ENCODE measurements at regions not wholly inside any gene's neighbourhood (a gene's known extent, or its start where the extent isn't known, plus 50 kb on each side); places are given as distances from the start of the nearest gene placed in this dataset.
A peak's percentile ranks its signal among the peaks of the same experiment; 100 is the strongest.
"Not testable (repeated sequence)": the region's sequence is repeated elsewhere in the genome, so short reads cannot be mapped to it uniquely, and the experiment has no call there.

- Histone ChIP-seq H3K79me2 (ENCODE audit: insufficient read depth, low read depth) (no peaks in the 10 kb centered on the region), H3K27me3 (ENCODE audit: insufficient read depth, low read depth) (no peaks in the 10 kb centered on the region), H2AFZ (ENCODE audit: low read depth) (no peak overlapping the region), H3K4me3 (IDR thresholded peaks at IDR 0.05; ENCODE audit: insufficient read depth, low read depth, low read length) (no peak overlapping the region), H3K36me3 (ENCODE audit: insufficient read depth) (no peaks in the 10 kb centered on the region), H3K9ac (no peak overlapping the region), H3K4me2 (no peak overlapping the region), H4K20me1 (ENCODE audit: insufficient read depth) (no peaks in the 10 kb centered on the region), H3K27ac (no peak overlapping the region), H3K4me1 (ENCODE audit: low read depth, poor library complexity, severe bottlenecking) (peaks cover 16% of the 10 kb centered on the region)
- TF ChIP-seq, protein P1, sequence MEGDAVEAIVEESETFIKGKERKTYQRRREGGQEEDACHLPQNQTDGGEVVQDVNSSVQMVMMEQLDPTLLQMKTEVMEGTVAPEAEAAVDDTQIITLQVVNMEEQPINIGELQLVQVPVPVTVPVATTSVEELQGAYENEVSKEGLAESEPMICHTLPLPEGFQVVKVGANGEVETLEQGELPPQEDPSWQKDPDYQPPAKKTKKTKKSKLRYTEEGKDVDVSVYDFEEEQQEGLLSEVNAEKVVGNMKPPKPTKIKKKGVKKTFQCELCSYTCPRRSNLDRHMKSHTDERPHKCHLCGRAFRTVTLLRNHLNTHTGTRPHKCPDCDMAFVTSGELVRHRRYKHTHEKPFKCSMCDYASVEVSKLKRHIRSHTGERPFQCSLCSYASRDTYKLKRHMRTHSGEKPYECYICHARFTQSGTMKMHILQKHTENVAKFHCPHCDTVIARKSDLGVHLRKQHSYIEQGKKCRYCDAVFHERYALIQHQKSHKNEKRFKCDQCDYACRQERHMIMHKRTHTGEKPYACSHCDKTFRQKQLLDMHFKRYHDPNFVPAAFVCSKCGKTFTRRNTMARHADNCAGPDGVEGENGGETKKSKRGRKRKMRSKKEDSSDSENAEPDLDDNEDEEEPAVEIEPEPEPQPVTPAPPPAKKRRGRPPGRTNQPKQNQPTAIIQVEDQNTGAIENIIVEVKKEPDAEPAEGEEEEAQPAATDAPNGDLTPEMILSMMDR (conservative IDR thresholded peaks at IDR 0.05; ENCODE audit: low read depth, low read length): no peak
These were observed 269.8 kb upstream of the TMC3 start for GRCh38 chr15:81643771-81644170.

DNA sequence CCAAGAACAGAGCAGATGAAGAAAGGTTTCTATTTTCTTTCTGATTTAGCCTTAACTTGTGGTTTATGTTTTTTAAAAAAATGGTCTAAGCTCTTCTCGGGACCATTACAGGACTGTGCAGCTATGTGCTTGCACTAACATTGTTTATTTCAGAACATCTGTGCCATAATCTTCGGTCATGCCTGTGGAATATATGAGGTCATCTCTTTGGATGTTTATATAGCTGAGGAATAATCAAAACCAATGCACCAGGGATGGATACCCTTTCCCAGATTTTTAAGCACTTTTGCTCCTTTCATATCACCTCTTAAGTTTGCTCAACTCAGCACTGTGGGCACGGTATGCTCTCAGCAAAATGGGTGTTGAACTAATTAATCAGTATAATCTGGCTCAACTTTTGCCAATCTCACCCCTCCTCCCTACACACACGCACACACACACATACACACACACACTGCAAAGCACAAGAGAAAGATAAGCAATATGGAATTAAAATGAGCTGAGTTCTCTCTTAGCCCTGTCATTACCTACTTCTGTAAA is 268.5 kb upstream of the TMC3 start:
- H3K4me2 ChIP-seq: peak overlapping the region; percentile 27; the same call in 1 of the 2 replicates
- no peaks in the 10 kb centered on the region for H4K20me1 ChIP-seq (ENCODE audit: insufficient read depth)
- H3K27me3 ChIP-seq (ENCODE audit: insufficient read depth, low read depth): no peaks in the 10 kb centered on the region
- H3K27ac ChIP-seq: peak overlapping the region; percentile 2; the same call in 1 of the 2 replicates
- H3K4me1 ChIP-seq (ENCODE audit: low read depth, poor library complexity, severe bottlenecking): peaks cover 16% of the 10 kb centered on the region
- H3K36me3 ChIP-seq (ENCODE audit: insufficient read depth): no peaks in the 10 kb centered on the region
- H3K79me2 ChIP-seq (ENCODE audit: insufficient read depth, low read depth): no peaks in the 10 kb centered on the region
- TF ChIP-seq, protein P1 (conservative IDR thresholded peaks at IDR 0.05; ENCODE audit: low read depth, low read length): no peak
- no peak overlapping the region for H3K4me3 ChIP-seq (IDR thresholded peaks at IDR 0.05; ENCODE audit: insufficient read depth, low read depth, low read length)
- H2AFZ ChIP-seq (ENCODE audit: low read depth): peak overlapping the region; percentile 5; the same call in 1 of the 2 replicates
- H3K9ac ChIP-seq: no peak overlapping the region

DNA sequence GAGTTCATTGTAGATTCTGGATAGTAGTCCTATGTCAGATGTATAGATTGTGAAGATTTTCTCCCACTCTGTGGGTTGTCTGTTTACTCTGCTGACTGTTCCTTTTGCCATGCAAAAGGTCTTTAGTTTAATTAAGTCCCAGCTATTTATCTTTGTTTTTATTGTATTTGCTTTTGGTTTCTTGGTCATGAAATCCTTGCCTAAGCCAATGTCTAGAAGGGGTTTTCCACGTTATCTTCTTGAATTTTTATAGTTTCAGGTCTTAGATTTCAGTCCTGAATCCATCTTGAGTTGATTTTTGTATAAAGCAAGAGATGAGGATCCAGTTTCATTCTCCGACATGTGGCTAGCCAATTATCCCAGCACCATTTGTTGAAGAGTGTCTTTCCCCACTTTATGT is 262.1 kb upstream of the TMC3 start:
- H3K4me2 ChIP-seq; H2AFZ ChIP-seq (ENCODE audit: low read depth); H3K79me2 ChIP-seq (ENCODE audit: insufficient read depth, low read depth); H3K9ac ChIP-seq; H3K4me1 ChIP-seq (ENCODE audit: low read depth, poor library complexity, severe bottlenecking); H3K27me3 ChIP-seq (ENCODE audit: insufficient read depth, low read depth); H3K4me3 ChIP-seq (IDR thresholded peaks at IDR 0.05; ENCODE audit: insufficient read depth, low read depth, low read length); H4K20me1 ChIP-seq (ENCODE audit: insufficient read depth); H3K36me3 ChIP-seq (ENCODE audit: insufficient read depth); H3K27ac ChIP-seq: not testable (repeated sequence)

DNA sequence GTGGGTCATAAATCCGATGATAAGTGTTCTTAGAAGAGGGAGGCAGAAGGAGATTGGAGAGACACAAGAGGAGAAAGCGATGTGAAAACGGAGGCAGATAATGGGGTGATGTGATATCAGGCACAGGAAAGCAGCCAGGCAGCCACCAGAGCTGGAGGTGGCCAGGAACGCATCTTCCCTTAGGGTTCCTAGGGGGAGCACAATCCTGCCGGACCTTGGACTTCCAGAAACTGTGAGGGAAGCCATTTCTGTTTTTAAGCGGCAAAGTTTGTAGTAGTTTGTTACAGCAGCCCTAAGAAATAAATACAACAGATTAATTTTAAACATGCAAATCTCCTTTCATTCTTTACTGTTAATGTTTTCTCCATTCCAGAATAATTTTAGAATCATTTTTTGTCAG is 259.9 kb upstream of the TMC3 start:
- no peaks in the 10 kb centered on the region for H3K79me2 ChIP-seq (ENCODE audit: insufficient read depth, low read depth)
- TF ChIP-seq, protein P1 (conservative IDR thresholded peaks at IDR 0.05; ENCODE audit: low read depth, low read length): no peak

DNA sequence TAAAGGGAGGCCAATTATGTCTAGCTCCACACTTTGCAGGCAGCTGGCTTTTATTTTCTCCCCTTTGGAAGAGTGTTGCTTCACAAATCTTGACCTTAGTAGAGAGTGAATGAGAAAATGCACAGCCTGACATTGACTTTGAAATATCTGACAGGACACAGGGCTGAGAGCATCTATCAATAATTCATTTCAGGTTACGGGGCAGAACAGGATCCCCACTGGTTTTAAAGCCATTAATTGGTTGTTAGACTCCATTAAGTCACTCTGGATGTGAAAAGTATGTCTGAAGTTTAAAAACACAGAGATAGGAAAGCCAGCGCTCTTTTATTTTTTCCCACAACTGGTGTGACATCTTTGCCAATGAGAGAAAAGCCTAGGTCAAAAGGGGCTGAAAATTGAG is 251.9 kb upstream of the TMC3 start:
- H3K27me3 ChIP-seq (ENCODE audit: insufficient read depth, low read depth): no peaks in the 10 kb centered on the region
- TF ChIP-seq, protein P1 (conservative IDR thresholded peaks at IDR 0.05; ENCODE audit: low read depth, low read length): no peak
- no peaks in the 10 kb centered on the region for H3K36me3 ChIP-seq (ENCODE audit: insufficient read depth)
- H3K4me2 ChIP-seq: no peak overlapping the region
- H3K4me3 ChIP-seq (IDR thresholded peaks at IDR 0.05; ENCODE audit: insufficient read depth, low read depth, low read length): no peak overlapping the region
- H3K79me2 ChIP-seq (ENCODE audit: insufficient read depth, low read depth): no peaks in the 10 kb centered on the region
- no peaks in the 10 kb centered on the region for H3K4me1 ChIP-seq (ENCODE audit: low read depth, poor library complexity, severe bottlenecking)
- H2AFZ ChIP-seq (ENCODE audit: low read depth): no peak overlapping the region
- H4K20me1 ChIP-seq (ENCODE audit: insufficient read depth): no peaks in the 10 kb centered on the region
- H3K9ac ChIP-seq: no peak overlapping the region
- no peak overlapping the region for H3K27ac ChIP-seq

More for the DNA sequence above, 259.9 kb upstream of the TMC3 start:
- H2AFZ ChIP-seq (ENCODE audit: low read depth): no peak overlapping the region
- no peak overlapping the region for H3K27ac ChIP-seq
- no peak overlapping the region for H3K4me3 ChIP-seq (IDR thresholded peaks at IDR 0.05; ENCODE audit: insufficient read depth, low read depth, low read length)
- H4K20me1 ChIP-seq (ENCODE audit: insufficient read depth): no peaks in the 10 kb centered on the region
- no peaks in the 10 kb centered on the region for H3K36me3 ChIP-seq (ENCODE audit: insufficient read depth)
- H3K27me3 ChIP-seq (ENCODE audit: insufficient read depth, low read depth): no peaks in the 10 kb centered on the region
- H3K4me2 ChIP-seq: no peak overlapping the region
- H3K9ac ChIP-seq: no peak overlapping the region
- H3K4me1 ChIP-seq (ENCODE audit: low read depth, poor library complexity, severe bottlenecking): no peaks in the 10 kb centered on the region

Data from KMS-11 (cell line).